MM.1S (cell line): ENCODE measurements at regions not wholly inside any gene's neighbourhood (a gene's known extent, or its start where the extent isn't known, plus 50 kb on each side); places are given as distances from the start of the nearest gene placed in this dataset.

Experiments
- DNase-seq: peaks from one replicate; pipeline ENCODE4 v3.0.0-alpha.2; 2015
- H2AFZ ChIP-seq: fragments of 300-600 bp; sonication (generic); 2 replicates; pipeline ENCODE4 v1.6.0; 2016; ENCODE audit warnings: antibody characterized with exemption, low read length
- H3F3A ChIP-seq: fragments of 300-600 bp; sonication (generic); 2 replicates; pipeline ENCODE4 v1.6.1; 2016; ENCODE audit warnings: mild to moderate bottlenecking, antibody characterized with exemption, low read length, moderate library complexity, mixed read lengths; ENCODE audit not compliant: insufficient read depth
- H3K27ac ChIP-seq: fragments of 300-600 bp; sonication (generic); 2 replicates; pipeline ENCODE4 v1.5.1; 2016; ENCODE audit warnings: mild to moderate bottlenecking, low read length
- H3K27me3 ChIP-seq: fragments of 300-600 bp; sonication (generic); replicated peaks from 2 replicates; pipeline ENCODE4 v1.6.0; 2016; ENCODE audit warnings: low read length; ENCODE audit not compliant: insufficient read depth
- H3K36me3 ChIP-seq: fragments of 300-600 bp; sonication (generic); replicated peaks from 2 replicates; pipeline ENCODE4 v1.6.1; 2016; ENCODE audit warnings: mild to moderate bottlenecking, low read length, mixed read lengths; ENCODE audit not compliant: insufficient read depth
- H3K4me1 ChIP-seq: fragments of 300-600 bp; sonication (generic); 2 replicates; pipeline ENCODE4 v1.6.1; 2016; ENCODE audit warnings: low read length, mixed read lengths
- H3K4me2 ChIP-seq: fragments of 300-600 bp; sonication (generic); 2 replicates; pipeline ENCODE4 v1.6.0; 2016; ENCODE audit warnings: low read depth, low read length
- H3K4me3 ChIP-seq: fragments of 300-600 bp; sonication (generic); 2 replicates; pipeline ENCODE4 v1.5.1; 2016; ENCODE audit warnings: low read length, mixed read lengths
- H3K79me2 ChIP-seq: fragments of 300-600 bp; sonication (generic); 2 replicates; pipeline ENCODE4 v1.6.1; 2016; ENCODE audit warnings: mixed run types, low read length, mixed read lengths
- H3K9ac ChIP-seq: fragments of 300-600 bp; sonication (generic); 2 replicates; pipeline ENCODE4 v1.6.1; 2016; ENCODE audit warnings: low read length, mixed read lengths
- H3K9me2 ChIP-seq: fragments of 300-600 bp; sonication (generic); replicated peaks from 2 replicates; pipeline ENCODE4 v1.6.1; 2016; ENCODE audit warnings: mild to moderate bottlenecking, low read length, mixed read lengths; ENCODE audit not compliant: insufficient read depth
- H3K9me3 ChIP-seq: fragments of 300-600 bp; sonication (generic); replicated peaks from 2 replicates; pipeline ENCODE4 v1.6.1; 2016; ENCODE audit warnings: mild to moderate bottlenecking, low read length, mixed read lengths; ENCODE audit not compliant: insufficient read depth
- H4K20me1 ChIP-seq: fragments of 300-600 bp; sonication (generic); 2 replicates; pipeline ENCODE4 v1.6.1; 2016; ENCODE audit warnings: mild to moderate bottlenecking, low read length, moderate library complexity, mixed read lengths; ENCODE audit not compliant: insufficient read depth
- CTCF ChIP-seq: fragments of 300-600 bp; sonication (generic); IDR thresholded peaks from 2 replicates; pipeline ENCODE4 v1.5.1; 2016; ENCODE audit warnings: antibody characterized with exemption, low read length, mixed read lengths
- EZH2 ChIP-seq: fragments of 300-600 bp; sonication (generic); optimal IDR thresholded peaks from 2 replicates; pipeline ENCODE3; 2017; ENCODE audit warnings: low read depth, mild to moderate bottlenecking, antibody characterized with exemption, low read length, mixed read lengths
- EZH2phosphoT487 ChIP-seq: fragments of 300-600 bp; sonication (generic); IDR thresholded peaks from 2 replicates; pipeline ENCODE4 v1.6.1; 2018; ENCODE audit warnings: antibody characterized with exemption, low read length

GRCh38 chr12:47387994-47388393, 308.2 kb upstream of the AMIGO2 start:
- DNase-seq, result no peak
- no peak overlapping the region for H3K27ac ChIP-seq

GRCh38 chr12:47385653-47386052, 305.9 kb upstream of the AMIGO2 start:
- Histone ChIP-seq H2AFZ (no peak overlapping the region), H3K4me2 (no peak overlapping the region), H3K9me2 (no peaks in the 10 kb centered on the region), H3K27me3 (no peaks in the 10 kb centered on the region), H3K9me3 (no peaks in the 10 kb centered on the region), H4K20me1 (no peaks in the 10 kb centered on the region), H3F3A (no peaks in the 10 kb centered on the region), H3K4me1 (no peaks in the 10 kb centered on the region), H3K36me3 (no peaks in the 10 kb centered on the region), H3K27ac (no peak overlapping the region), H3K4me3 (no peak overlapping the region), H3K79me2 (no peaks in the 10 kb centered on the region), H3K9ac (no peak overlapping the region)
- TF ChIP-seq EZH2 (no peak), CTCF (no peak), EZH2phosphoT487 (no peak)
- no peak for DNase-seq

More at GRCh38 chr12:47387994-47388393, 308.2 kb upstream of the AMIGO2 start:
- H3K4me3 ChIP-seq, result no peak overlapping the region
- no peak for TF ChIP-seq EZH2
- no peak for TF ChIP-seq EZH2phosphoT487
- no peak for TF ChIP-seq CTCF
- H3K36me3 ChIP-seq, result no peaks in the 10 kb centered on the region
- H2AFZ ChIP-seq, result no peak overlapping the region
- no peaks in the 10 kb centered on the region for H3K27me3 ChIP-seq
- H3K4me1 ChIP-seq, result no peaks in the 10 kb centered on the region
- no peaks in the 10 kb centered on the region for H3K79me2 ChIP-seq
- H3F3A ChIP-seq, result no peaks in the 10 kb centered on the region
- no peaks in the 10 kb centered on the region for H3K9me2 ChIP-seq
- no peak overlapping the region for H3K4me2 ChIP-seq
- no peaks in the 10 kb centered on the region for H3K9me3 ChIP-seq
- no peak overlapping the region for H3K9ac ChIP-seq
- H4K20me1 ChIP-seq, result no peaks in the 10 kb centered on the region

- no peak overlapping the region for H3K27ac ChIP-seq
- TF ChIP-seq EZH2phosphoT487, result no peak
- TF ChIP-seq CTCF, result no peak
- TF ChIP-seq EZH2, result no peak
- no peak overlapping the region for H2AFZ ChIP-seq
- H4K20me1 ChIP-seq, result no peaks in the 10 kb centered on the region
- no peaks in the 10 kb centered on the region for H3K9me2 ChIP-seq
- H3K9ac ChIP-seq, result no peak overlapping the region
- H3K4me1 ChIP-seq, result no peaks in the 10 kb centered on the region
- no peak overlapping the region for H3K4me2 ChIP-seq
- no peaks in the 10 kb centered on the region for H3K79me2 ChIP-seq
- no peaks in the 10 kb centered on the region for H3K36me3 ChIP-seq
- H3K27me3 ChIP-seq, result no peaks in the 10 kb centered on the region
- DNase-seq, result no peak
- no peaks in the 10 kb centered on the region for H3F3A ChIP-seq
- no peaks in the 10 kb centered on the region for H3K9me3 ChIP-seq
- H3K4me3 ChIP-seq, result no peak overlapping the region
Observed at GRCh38 chr12:47383942-47384341, 304.2 kb upstream of the AMIGO2 start.
